ENCODE measurements at regions not wholly inside any gene's neighbourhood (a gene's known extent, or its start where the extent isn't known, plus 50 kb on each side); places are given as distances from the start of the nearest gene placed in this dataset.
A peak's percentile ranks its signal among the peaks of the same experiment; 100 is the strongest.
"Not testable (repeated sequence)": the region's sequence is repeated elsewhere in the genome, so short reads cannot be mapped to it uniquely, and the experiment has no call there.

DNA sequence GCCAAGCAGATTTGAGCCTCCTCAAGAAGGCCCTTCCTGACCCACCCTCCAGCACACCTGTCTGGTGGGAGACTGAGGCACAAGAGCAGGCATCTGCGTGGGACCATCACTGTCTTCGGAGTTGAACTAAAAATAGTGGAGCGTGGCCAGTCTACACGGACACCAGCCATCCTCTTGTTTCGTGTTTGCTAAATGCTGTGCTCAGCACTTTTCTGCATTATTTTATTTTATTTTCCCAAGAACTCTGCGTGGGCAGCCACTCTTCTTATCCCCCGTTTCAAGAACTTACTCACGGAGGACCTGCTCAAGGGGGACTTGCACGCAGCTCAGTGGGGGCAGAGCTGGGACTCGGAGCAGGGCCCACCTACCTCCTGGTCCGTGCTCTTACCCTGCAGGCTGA, 60.8 kb downstream of the SOCS3 start:
- TF ChIP-seq CTCF (IDR thresholded peaks at IDR 0.05; ENCODE audit: insufficient read depth, low read length, severe bottlenecking) = no peak
- no peak for FAIRE-seq
- Histone ChIP-seq H3K36me3 (ENCODE audit: control insufficient read depth, insufficient read depth, low read length) (no peaks in the 10 kb centered on the region), H3K27me3 (ENCODE audit: control insufficient read depth, insufficient read depth, low read length) (no peaks in the 10 kb centered on the region), H3K4me3 (ENCODE audit: low read depth, low read length) (no peak overlapping the region)
- DNase-seq (ENCODE audit: low read depth) = no peak

GRCh38 chr17:78294776-78295175, 63.3 kb downstream of the TMEM235 start:
- FAIRE-seq (no peak), DNase-seq (ENCODE audit: low read depth) (peak; percentile 90)

GRCh38 chr17:78294356-78294755, 62.9 kb downstream of the TMEM235 start:
- no peak for FAIRE-seq
- no peaks in the 10 kb centered on the region for H3K36me3 ChIP-seq (ENCODE audit: control insufficient read depth, insufficient read depth, low read length)
- no peak for TF ChIP-seq CTCF (IDR thresholded peaks at IDR 0.05; ENCODE audit: insufficient read depth, low read length, severe bottlenecking)

More at GRCh38 chr17:78294776-78295175, 63.3 kb downstream of the TMEM235 start:
- no peaks in the 10 kb centered on the region for H3K36me3 ChIP-seq (ENCODE audit: control insufficient read depth, insufficient read depth, low read length)
- H3K27me3 ChIP-seq (ENCODE audit: control insufficient read depth, insufficient read depth, low read length) = no peaks in the 10 kb centered on the region
- no peak for TF ChIP-seq CTCF (IDR thresholded peaks at IDR 0.05; ENCODE audit: insufficient read depth, low read length, severe bottlenecking)
- H3K4me3 ChIP-seq (ENCODE audit: low read depth, low read length) = no peak overlapping the region

DNA sequence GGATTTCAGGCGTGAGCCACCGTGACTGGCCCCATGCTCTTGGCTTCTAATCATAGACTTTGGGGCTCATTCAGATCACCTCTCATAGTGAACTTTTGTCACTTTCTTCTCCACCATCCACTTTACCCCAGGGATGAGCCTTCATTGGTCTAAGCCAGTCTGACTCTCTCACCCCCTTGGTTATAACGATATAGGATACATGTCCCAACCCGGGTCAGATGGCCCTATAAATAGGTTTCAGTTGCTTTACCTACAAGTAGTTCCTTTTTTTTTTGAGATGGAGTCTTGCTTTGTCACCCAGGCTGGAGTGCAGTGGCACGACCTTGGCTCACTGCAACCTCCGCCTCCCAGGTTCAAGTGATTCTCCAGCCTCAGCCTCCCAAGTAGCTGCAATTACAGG, 61.7 kb downstream of the TMEM235 start:
- not testable (repeated sequence) for H3K4me3 ChIP-seq (ENCODE audit: low read depth, low read length); FAIRE-seq; H3K27me3 ChIP-seq (ENCODE audit: control insufficient read depth, insufficient read depth, low read length); H3K36me3 ChIP-seq (ENCODE audit: control insufficient read depth, insufficient read depth, low read length); DNase-seq (ENCODE audit: low read depth)

More at GRCh38 chr17:78294356-78294755, 62.9 kb downstream of the TMEM235 start:
- no peak for DNase-seq (ENCODE audit: low read depth)
- H3K27me3 ChIP-seq (ENCODE audit: control insufficient read depth, insufficient read depth, low read length) = no peaks in the 10 kb centered on the region
- no peak overlapping the region for H3K4me3 ChIP-seq (ENCODE audit: low read depth, low read length)

DNA sequence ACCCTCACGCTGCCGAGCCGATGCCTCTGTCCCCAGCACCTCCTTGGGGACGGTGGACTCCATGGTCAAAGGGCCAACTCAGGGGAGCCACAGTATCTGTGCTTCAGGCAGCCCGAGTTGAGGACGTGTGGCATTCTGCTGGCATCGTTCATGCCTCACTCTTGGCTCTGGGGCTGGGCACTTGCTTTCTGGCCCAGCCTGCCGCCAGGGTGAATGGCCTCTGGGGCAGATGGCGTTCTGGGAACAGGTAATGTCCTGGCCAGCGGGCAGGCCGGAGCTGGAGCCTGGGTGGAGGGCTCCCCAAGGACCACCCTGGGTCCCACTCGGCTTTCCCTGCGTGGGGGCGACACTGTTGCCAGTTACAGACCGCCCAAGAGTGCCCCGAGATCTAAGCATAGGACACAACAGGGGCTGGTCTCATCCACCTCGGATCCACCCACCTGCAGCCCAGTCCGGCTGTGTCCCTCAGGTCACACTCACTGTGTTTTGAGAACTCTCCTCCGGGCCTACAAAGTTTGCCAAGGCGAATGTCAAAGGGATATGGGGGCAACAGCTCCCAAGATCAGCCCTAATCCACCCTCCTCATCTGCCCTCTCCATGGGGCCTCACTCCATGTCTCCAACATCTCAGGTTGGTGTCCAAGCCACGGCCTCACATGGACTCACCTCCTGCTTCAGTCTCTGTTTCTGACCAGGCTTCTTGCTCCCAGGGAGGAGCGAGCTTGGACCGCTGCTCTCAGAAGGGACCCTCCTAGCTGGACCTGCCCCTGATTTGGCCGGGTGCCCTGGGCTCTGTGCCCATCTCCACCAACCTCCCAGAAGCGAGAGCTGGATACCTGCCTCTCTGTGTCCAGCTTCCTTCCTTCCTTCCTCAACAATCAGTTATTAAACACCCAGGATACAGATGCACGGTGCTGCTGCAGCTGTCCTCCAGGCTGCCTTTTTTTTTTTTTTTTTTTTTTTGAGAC, 60.8 kb downstream of the TMEM235 start:
- TF ChIP-seq CTCF (IDR thresholded peaks at IDR 0.05; ENCODE audit: insufficient read depth, low read length, severe bottlenecking) = no peak
- Histone ChIP-seq H3K27me3 (ENCODE audit: control insufficient read depth, insufficient read depth, low read length) (no peaks in the 10 kb centered on the region), H3K36me3 (ENCODE audit: control insufficient read depth, insufficient read depth, low read length) (no peaks in the 10 kb centered on the region), H3K4me3 (ENCODE audit: low read depth, low read length) (no peak overlapping the region)
- FAIRE-seq (no peak), DNase-seq (ENCODE audit: low read depth) (no peak)

GRCh38 chr17:78290721-78291120, 59.3 kb downstream of the TMEM235 start:
- H3K27me3 ChIP-seq (ENCODE audit: control insufficient read depth, insufficient read depth, low read length) = no peaks in the 10 kb centered on the region
- DNase-seq (ENCODE audit: low read depth) = no peak
- TF ChIP-seq CTCF (IDR thresholded peaks at IDR 0.05; ENCODE audit: insufficient read depth, low read length, severe bottlenecking) = no peak
- no peak overlapping the region for H3K4me3 ChIP-seq (ENCODE audit: low read depth, low read length)
- FAIRE-seq = no peak
- H3K36me3 ChIP-seq (ENCODE audit: control insufficient read depth, insufficient read depth, low read length) = no peaks in the 10 kb centered on the region
